Coronary artery (tissue), 2 donors: ENCODE measurements at regions not wholly inside any gene's neighbourhood (a gene's known extent, or its start where the extent isn't known, plus 50 kb on each side); places are given as distances from the start of the nearest gene placed in this dataset.

ENCODE experiments used
- DNase-seq: peaks from one replicate; pipeline ENCODE4 v3.0.0-alpha.2; 2017; ENCODE audit warnings: low spot score
- H3K27ac ChIP-seq, 2 donors: fragments of 200-600 bp; sonication (generic); one replicate each; pipeline ENCODE4 v1.5.1; 2016 to 2019
- H3K4me3 ChIP-seq: fragments of 200-600 bp; sonication (generic); 2 replicates; pipeline ENCODE4 v1.5.1; 2016; ENCODE audit warnings: mild to moderate bottlenecking, moderate library complexity
- CTCF ChIP-seq: fragments of 200-600 bp; sonication (generic); IDR thresholded peaks from one replicate; pipeline ENCODE4 v1.5.1; 2019; ENCODE audit warnings: antibody characterized with exemption

GRCh38 chr6:169930799-169931198, 179.4 kb downstream of the ERMARD start:
- no peak for DNase-seq
- no peak for TF ChIP-seq CTCF
- H3K4me3 ChIP-seq: no peak overlapping the region
- H3K27ac ChIP-seq: no peak overlapping the region

DNA sequence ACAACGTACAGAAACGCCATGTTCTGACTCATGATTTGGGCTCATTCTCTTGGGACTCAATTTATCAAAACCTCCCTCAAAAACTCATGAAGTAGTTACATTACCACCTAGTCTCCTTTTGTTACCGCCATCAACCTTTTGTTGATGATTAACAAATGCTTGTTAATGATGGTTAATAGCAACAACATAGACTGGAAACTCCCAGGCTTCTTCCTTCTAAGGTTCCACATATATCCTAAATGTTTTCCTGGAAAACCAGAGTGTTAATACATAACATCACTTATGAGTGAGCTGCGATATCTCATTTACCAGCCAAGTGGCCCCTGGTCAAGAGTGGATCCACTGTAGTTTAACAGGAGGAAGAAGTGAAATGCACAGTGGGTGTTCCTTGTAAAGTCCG, 176.3 kb downstream of the ERMARD start:
- DNase-seq: no peak
- Histone ChIP-seq H3K27ac (no peak overlapping the region), H3K4me3 (no peak overlapping the region)
- TF ChIP-seq CTCF: no peak

GRCh38 chr6:169926617-169927417, 175.4 kb downstream of the ERMARD start:
- H3K4me3 ChIP-seq: no peak overlapping the region

GRCh38 chr6:169923468-169924464, 172.3 kb downstream of the ERMARD start:
- no peak for TF ChIP-seq CTCF

More at GRCh38 chr6:169926617-169927417, 175.4 kb downstream of the ERMARD start:
- no peak for TF ChIP-seq CTCF
- no peak for DNase-seq
- H3K27ac ChIP-seq: no peak overlapping the region

DNA sequence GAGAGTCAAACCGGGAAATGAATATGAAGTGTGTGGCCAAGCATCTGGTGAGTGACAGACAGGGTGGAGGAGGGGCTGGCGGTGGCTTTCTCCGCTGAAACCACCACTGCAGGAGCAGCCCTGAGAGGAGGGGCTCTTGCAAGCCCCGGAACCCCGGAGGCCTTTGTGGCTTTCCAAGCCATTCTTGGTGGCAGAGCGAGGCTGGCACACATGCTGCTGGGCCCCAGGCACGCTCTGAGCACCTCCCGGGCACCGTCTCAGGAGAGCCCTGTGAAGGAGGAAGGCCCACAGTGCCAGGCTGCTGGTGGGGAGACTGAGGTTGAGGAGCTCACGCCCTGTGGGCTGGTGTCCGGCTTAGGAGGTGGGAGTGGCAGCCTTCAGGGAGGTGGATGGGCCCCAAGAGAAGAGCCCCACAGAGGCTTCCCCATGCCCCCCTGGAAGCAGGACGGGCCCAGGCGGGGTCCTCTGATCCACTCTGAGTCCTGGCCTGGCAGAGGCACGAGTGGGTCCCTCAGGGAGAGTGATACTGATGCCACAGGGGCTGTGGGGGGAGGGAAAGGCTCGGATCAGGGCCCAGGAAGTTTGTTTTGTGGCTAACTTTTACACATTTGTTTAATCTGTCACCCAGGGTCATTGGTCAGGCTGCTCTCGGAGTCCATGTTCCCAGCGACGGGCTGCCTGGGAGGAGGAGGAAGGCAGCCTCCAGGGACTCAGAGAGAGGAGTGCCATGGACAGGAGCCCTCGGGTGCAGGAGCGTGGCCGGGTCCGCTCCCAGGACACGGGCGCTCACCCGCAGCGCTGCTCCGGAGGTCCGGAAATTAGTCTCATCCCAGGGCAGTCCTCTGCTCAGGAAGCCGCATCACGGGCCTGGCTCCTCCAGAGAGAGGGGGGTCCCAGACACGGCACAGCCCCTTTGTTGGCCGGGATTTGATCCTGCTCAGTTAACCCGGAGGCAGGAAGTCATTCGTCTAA, 170.7 kb downstream of the ERMARD start:
- no peak for DNase-seq
- H3K4me3 ChIP-seq: no peak overlapping the region
- H3K27ac ChIP-seq: no peak overlapping the region
- no peak for TF ChIP-seq CTCF

More at GRCh38 chr6:169923468-169924464, 172.3 kb downstream of the ERMARD start:
- H3K4me3 ChIP-seq: no peak overlapping the region
- H3K27ac ChIP-seq: no peak overlapping the region
- DNase-seq: no peak

DNA sequence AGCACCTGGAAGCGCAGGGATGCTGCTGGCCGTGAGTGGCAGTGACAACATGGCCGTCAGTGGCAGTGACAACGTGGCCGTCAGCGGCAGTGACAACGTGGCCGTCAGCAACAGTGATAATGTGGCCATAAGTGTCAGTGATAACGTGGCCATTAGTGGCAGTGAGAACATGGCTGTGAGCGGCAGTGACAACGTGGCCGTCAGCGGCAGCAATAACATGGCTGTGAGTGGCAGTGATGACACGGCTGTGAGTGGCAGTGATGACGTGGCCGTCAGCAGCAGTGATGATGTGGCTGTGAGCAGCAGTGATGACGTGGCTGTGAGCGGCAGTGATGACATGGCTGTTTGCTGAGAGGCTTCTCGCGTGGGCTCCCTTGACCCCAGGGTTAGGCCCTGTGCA, 169.8 kb downstream of the ERMARD start:
- DNase-seq: no peak
- no peak for TF ChIP-seq CTCF
- H3K4me3 ChIP-seq: no peak overlapping the region
- H3K27ac ChIP-seq: no peak overlapping the region
